Keratinocyte (primary cell): ENCODE measurements at regions not wholly inside any gene's neighbourhood (a gene's known extent, or its start where the extent isn't known, plus 50 kb on each side); places are given as distances from the start of the nearest gene placed in this dataset.

Source experiments
- DNase-seq: peaks from one replicate; pipeline ENCODE4 v3.0.0-alpha.2; 2011; ENCODE audit warnings: low read depth, missing footprints, low spot score
- FAIRE-seq: peaks from 2 replicates; lab custom pipeline; 2011; peaks lifted over from hg19 to GRCh38; lab: Jason Lieb, UNC
- H2AFZ ChIP-seq: 2 replicates; pipeline ENCODE4 v1.6.0; 2012; ENCODE audit warnings: low read length, control low read depth, inconsistent platforms; ENCODE audit not compliant: control insufficient read depth
- H3K27ac ChIP-seq: 2 replicates; pipeline ENCODE4 v1.5.1; 2011; ENCODE audit warnings: low read length; ENCODE audit not compliant: control insufficient read depth, insufficient read depth
- H3K27me3 ChIP-seq: 3 replicates; pipeline ENCODE4 v1.6.0; 2011; ENCODE audit warnings: low read length; ENCODE audit not compliant: control insufficient read depth, insufficient read depth; ENCODE audit errors: extremely low read depth
- H3K36me3 ChIP-seq, 2 experiments: 2 replicates in 1 of 2; 3 replicates in 1 of 2; pipeline ENCODE4 v1.5.1; 2011; ENCODE audit warnings: low read length in 2 of 2, mild to moderate bottlenecking in 1 of 2; ENCODE audit not compliant: control insufficient read depth in 2 of 2, insufficient read depth in 2 of 2; ENCODE audit errors: extremely low read depth in 1 of 2
- H3K4me1 ChIP-seq: 3 replicates; pipeline ENCODE4 v1.5.1; 2011; ENCODE audit warnings: low read length; ENCODE audit not compliant: control insufficient read depth, insufficient read depth; ENCODE audit errors: extremely low read depth
- H3K4me2 ChIP-seq: 3 replicates; pipeline ENCODE4 v1.6.0; 2011; ENCODE audit warnings: low read depth, low read length; ENCODE audit not compliant: control insufficient read depth, insufficient read depth; ENCODE audit errors: extremely low read depth
- H3K4me3 ChIP-seq, 3 experiments: fragments of 200-600 bp in 1 of 3; sonication (generic) in 1 of 3; 2 replicates in 2 of 3; 3 replicates in 1 of 3; pipeline ENCODE4 v1.5.1; 2011 to 2016; ENCODE audit warnings: low read length in 3 of 3, mild to moderate bottlenecking in 3 of 3, control low read depth in 2 of 3, inconsistent platforms in 1 of 3, low read depth in 1 of 3, mixed read lengths in 1 of 3, mixed run types in 1 of 3, moderate library complexity in 1 of 3; ENCODE audit not compliant: control insufficient read depth in 2 of 3, insufficient read depth in 2 of 3; ENCODE audit errors: extremely low read depth in 1 of 3
- H3K79me2 ChIP-seq: 2 replicates; pipeline ENCODE4 v1.6.0; 2012; ENCODE audit warnings: low read length; ENCODE audit not compliant: control insufficient read depth, insufficient read depth
- H3K9ac ChIP-seq: 3 replicates; pipeline ENCODE4 v1.6.0; 2011; ENCODE audit warnings: low read length; ENCODE audit not compliant: control insufficient read depth, insufficient read depth; ENCODE audit errors: extremely low read depth
- H3K9me1 ChIP-seq: 3 replicates; pipeline ENCODE4 v1.6.0; 2011; ENCODE audit warnings: low read length; ENCODE audit not compliant: control insufficient read depth, insufficient read depth; ENCODE audit errors: extremely low read depth
- H3K9me3 ChIP-seq: 2 replicates; pipeline ENCODE4 v1.5.1; 2012; ENCODE audit warnings: low read depth, low read length; ENCODE audit not compliant: control insufficient read depth
- H4K20me1 ChIP-seq: 3 replicates; pipeline ENCODE4 v1.6.0; 2011; ENCODE audit warnings: low read length; ENCODE audit not compliant: control insufficient read depth, insufficient read depth; ENCODE audit errors: extremely low read depth
- CTCF ChIP-seq, 3 experiments: IDR thresholded peaks in 1 of 3; conservative IDR thresholded peaks in 1 of 3; optimal IDR thresholded peaks in 1 of 3; 2 replicates in 2 of 3; 3 replicates in 1 of 3; pipeline versions ENCODE3 to v1.5.1; 2011; ENCODE audit warnings: low read length in 3 of 3, mild to moderate bottlenecking in 3 of 3, moderate library complexity in 2 of 3, control low read depth in 1 of 3, inconsistent platforms in 1 of 3; ENCODE audit not compliant: insufficient read depth in 2 of 3; ENCODE audit errors: extremely low read depth in 1 of 3
- EZH2 ChIP-seq: IDR thresholded peaks from one replicate; pipeline ENCODE4 v1.6.1; 2012; ENCODE audit warnings: inconsistent platforms, mild to moderate bottlenecking, low read length, moderate library complexity
- dilution Hi-C: fragments of 300-500 bp; cut with MboI; formaldehyde crosslinking; loops from one replicate; pipeline ENCODE4 v1.7.0; 2020; ENCODE audit warnings: low sequenced_read_pairs; ENCODE audit not compliant: extremely low pct_ligation_motif_present

DNA sequence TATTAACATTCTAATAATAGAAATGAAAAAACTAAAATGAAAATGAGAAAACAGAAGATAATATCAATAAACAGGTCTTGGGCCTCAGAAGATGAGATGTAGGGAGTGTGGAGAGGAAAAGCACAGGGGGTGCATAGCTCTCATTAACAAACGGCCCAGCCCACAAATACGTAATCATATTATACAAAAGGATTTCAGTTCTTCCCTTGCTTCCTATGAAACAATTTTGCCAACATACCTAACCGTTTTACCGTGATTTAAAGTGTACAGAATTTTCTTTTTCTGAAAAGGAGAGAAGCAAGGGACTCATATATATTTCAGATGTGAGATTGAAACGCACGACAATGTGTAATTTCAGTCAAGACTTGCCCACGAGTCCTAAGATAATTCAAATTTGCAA lies 136.0 kb downstream of the HFE start:
- Histone ChIP-seq H2AFZ (peak overlapping the region; percentile 75), H3K36me3 (no peaks in the 10 kb centered on the region), H4K20me1 (no peaks in the 10 kb centered on the region), H3K9ac (peak overlapping the region; percentile 79), H3K4me2 (peak overlapping the region; percentile 80), H3K4me1 (peaks cover 22% of the 10 kb centered on the region), H3K9me1 (no peaks in the 10 kb centered on the region), H3K27ac (peak overlapping the region; percentile 97), H3K9me3 (peaks cover 3% of the 10 kb centered on the region), H3K79me2 (no peaks in the 10 kb centered on the region), H3K27me3 (no peaks in the 10 kb centered on the region), H3K4me3 (peak overlapping the region; percentile 45 to 80 (median 71))
- FAIRE-seq (no peak), DNase-seq (no peak)
- dilution Hi-C loops, result no loop called here
- no peak for TF ChIP-seq CTCF (optimal IDR thresholded peaks at IDR 0.05 in 1 of 3, IDR thresholded peaks at IDR 0.05 in 1 of 3, conservative IDR thresholded peaks at IDR 0.05 in 1 of 3; ENCODE audit: extremely low read depth in 1 of 3, insufficient read depth in 2 of 3, low read length in 3 of 3)
- TF ChIP-seq EZH2, result no peak

DNA sequence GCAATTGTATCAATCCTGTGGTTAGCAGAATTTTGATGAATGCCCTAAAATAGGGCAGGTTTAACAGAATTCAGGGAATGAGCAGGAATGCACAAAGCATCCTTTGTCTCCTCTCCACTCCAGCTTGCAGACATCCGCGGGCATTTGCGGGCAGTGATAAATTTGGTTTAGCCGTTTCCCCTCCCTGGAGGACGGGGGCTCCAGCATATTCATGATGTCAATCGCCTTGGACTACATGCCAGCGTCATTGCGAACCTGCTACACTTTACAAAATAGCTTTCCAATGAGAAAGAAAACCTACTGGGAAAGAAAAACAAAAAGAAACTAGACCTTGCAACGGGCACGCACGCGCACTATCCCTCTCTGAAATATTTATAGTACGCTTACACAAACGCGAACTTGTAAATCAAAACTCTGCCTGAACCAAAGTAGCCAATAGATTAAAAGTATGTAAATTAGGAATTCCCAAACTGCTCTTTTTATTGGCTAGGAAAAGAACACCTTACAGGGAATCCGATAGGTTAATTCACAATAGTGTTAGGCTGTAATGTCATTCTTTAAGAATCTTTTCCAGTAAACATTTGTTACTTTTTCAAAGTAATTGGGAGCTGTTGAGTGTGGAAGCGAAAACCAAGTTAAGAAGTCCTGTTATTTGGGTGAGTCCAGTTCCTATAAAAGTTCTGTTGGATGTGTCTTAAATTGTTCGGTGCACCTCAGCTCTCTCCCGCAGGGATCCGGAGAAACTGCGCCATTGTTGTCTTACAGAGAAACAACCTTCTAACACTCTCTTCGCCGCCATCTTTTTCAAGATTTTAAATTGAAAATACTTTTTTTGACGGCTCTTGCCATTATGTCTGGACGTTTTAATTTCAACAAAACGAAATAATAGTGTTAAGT lies 136.7 kb downstream of the HFE start:
- dilution Hi-C loops, result no loop called here
- peak overlapping the region; percentile 80 for H3K4me2 ChIP-seq
- H3K36me3 ChIP-seq, result no peaks in the 10 kb centered on the region
- no peaks in the 10 kb centered on the region for H3K27me3 ChIP-seq
- peak overlapping the region; percentile 75 for H2AFZ ChIP-seq
- peaks cover 22% of the 10 kb centered on the region for H3K4me1 ChIP-seq
- H3K79me2 ChIP-seq, result no peaks in the 10 kb centered on the region
- no peaks in the 10 kb centered on the region for H3K9me1 ChIP-seq
- peak overlapping the region; percentile 79 for H3K9ac ChIP-seq
- H3K4me3 ChIP-seq, result peak overlapping the region; percentile 45 to 80 (median 71)
- no peaks in the 10 kb centered on the region for H4K20me1 ChIP-seq
- TF ChIP-seq CTCF (optimal IDR thresholded peaks at IDR 0.05 in 1 of 3, IDR thresholded peaks at IDR 0.05 in 1 of 3, conservative IDR thresholded peaks at IDR 0.05 in 1 of 3; ENCODE audit: extremely low read depth in 1 of 3, insufficient read depth in 2 of 3, low read length in 3 of 3) (no peak), EZH2 (no peak)
- FAIRE-seq, result no peak
- peaks cover 3% of the 10 kb centered on the region for H3K9me3 ChIP-seq
- no peak for DNase-seq
- H3K27ac ChIP-seq, result peak overlapping the region; percentile 97
